ENCODE measurements at regions not wholly inside any gene's neighbourhood (a gene's known extent, or its start where the extent isn't known, plus 50 kb on each side); places are given as distances from the start of the nearest gene placed in this dataset.

DNA sequence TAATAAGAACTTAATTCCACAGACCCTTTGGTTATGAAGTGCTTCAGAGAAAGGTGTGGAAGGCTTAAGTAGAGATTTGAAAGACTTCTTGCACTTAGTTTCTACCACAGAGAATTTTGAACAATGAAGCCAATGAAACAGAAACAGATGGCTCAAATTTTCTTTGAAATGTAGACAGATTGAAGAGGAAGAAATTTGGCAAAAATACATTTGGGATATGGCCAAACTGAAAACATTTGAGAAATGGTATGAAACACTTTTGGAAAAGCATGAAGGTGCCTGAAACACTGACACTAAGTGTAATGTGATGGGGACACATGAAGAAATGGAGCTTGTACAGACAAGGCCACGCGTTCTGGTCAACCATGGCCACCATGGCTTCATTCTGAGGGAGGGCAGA, 272.4 kb upstream of the EXOC2 start:
- DNase-seq, result no peak
- H3K9me3 ChIP-seq, result no peaks in the 10 kb centered on the region
- H3K36me3 ChIP-seq (ENCODE audit: control insufficient read depth, insufficient read depth, low read length), result no peaks in the 10 kb centered on the region
- intact Hi-C loops (cut with micrococcal nuclease; ENCODE audit: unreplicated experiment), result no loop called here
- H3K4me3 Mint-ChIP-seq (ENCODE audit: unreplicated experiment), result no peak overlapping the region
- no peaks in the 10 kb centered on the region for H3K36me3 Mint-ChIP-seq (ENCODE audit: insufficient read depth, unreplicated experiment)
- ChIA-PET CTCF (no interaction called here), POLR2A (no interaction called here)
- BruUV-seq (replicated peaks), result no TSS peak
- no peak overlapping the region for H3K27ac Mint-ChIP-seq (ENCODE audit: unreplicated experiment)
- H3K4me3 ChIP-seq (ENCODE audit: low read depth, low read length), result no peak overlapping the region
- peaks cover 16% of the 10 kb centered on the region for H3K4me1 Mint-ChIP-seq (ENCODE audit: low read depth, unreplicated experiment)
- no peaks in the 10 kb centered on the region for H3K4me1 ChIP-seq
- no peaks in the 10 kb centered on the region for H3K27me3 Mint-ChIP-seq (ENCODE audit: insufficient read depth, unreplicated experiment)
- TF ChIP-seq, protein P1, sequence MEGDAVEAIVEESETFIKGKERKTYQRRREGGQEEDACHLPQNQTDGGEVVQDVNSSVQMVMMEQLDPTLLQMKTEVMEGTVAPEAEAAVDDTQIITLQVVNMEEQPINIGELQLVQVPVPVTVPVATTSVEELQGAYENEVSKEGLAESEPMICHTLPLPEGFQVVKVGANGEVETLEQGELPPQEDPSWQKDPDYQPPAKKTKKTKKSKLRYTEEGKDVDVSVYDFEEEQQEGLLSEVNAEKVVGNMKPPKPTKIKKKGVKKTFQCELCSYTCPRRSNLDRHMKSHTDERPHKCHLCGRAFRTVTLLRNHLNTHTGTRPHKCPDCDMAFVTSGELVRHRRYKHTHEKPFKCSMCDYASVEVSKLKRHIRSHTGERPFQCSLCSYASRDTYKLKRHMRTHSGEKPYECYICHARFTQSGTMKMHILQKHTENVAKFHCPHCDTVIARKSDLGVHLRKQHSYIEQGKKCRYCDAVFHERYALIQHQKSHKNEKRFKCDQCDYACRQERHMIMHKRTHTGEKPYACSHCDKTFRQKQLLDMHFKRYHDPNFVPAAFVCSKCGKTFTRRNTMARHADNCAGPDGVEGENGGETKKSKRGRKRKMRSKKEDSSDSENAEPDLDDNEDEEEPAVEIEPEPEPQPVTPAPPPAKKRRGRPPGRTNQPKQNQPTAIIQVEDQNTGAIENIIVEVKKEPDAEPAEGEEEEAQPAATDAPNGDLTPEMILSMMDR (IDR thresholded peaks at IDR 0.05; ENCODE audit: insufficient read depth in 1 of 2, low read depth in 1 of 2, low read length in 1 of 2, severe bottlenecking in 1 of 2, unreplicated experiment in 1 of 2), result no peak
- H3K27me3 ChIP-seq (replicated peaks; ENCODE audit: control insufficient read depth, insufficient read depth, low read length), result no peaks in the 10 kb centered on the region
- peaks cover 8% of the 10 kb centered on the region for H3K9me3 Mint-ChIP-seq (ENCODE audit: unreplicated experiment)

DNA sequence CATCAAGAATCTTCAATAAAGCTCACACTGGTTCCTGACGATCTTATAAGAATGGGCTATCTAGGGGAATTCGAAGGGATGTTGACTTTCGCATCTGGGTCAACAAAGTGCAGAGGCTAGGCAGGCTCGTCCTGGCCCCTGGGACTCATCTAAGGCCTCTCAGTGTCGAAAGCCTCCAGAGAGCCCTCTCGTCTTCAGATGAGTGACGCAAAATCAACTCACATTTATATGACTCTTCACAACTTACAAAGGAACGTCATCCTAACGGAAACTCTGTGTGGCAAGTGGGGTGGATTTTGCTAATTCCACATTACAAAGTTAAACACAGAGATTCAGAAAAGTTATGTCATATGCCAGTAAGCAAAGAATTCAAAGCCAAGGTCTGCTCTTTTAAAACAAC, 270.5 kb upstream of the EXOC2 start:
- Mint-ChIP-seq H3K9me3 (ENCODE audit: unreplicated experiment) (peaks cover 8% of the 10 kb centered on the region), H3K36me3 (ENCODE audit: insufficient read depth, unreplicated experiment) (no peaks in the 10 kb centered on the region), H3K27me3 (ENCODE audit: insufficient read depth, unreplicated experiment) (no peaks in the 10 kb centered on the region), H3K4me3 (ENCODE audit: unreplicated experiment) (no peak overlapping the region), H3K27ac (ENCODE audit: unreplicated experiment) (no peak overlapping the region), H3K4me1 (ENCODE audit: low read depth, unreplicated experiment) (peaks cover 16% of the 10 kb centered on the region)
- H3K9me3 ChIP-seq, result no peaks in the 10 kb centered on the region
- no peak overlapping the region for H3K4me3 ChIP-seq (ENCODE audit: low read depth, low read length)
- no peaks in the 10 kb centered on the region for H3K4me1 ChIP-seq
- CTCF ChIA-PET, result no interaction called here
- DNase-seq, result no peak
- no TSS peak for BruUV-seq (replicated peaks)
- intact Hi-C loops (cut with micrococcal nuclease; ENCODE audit: unreplicated experiment), result no loop called here
- no peaks in the 10 kb centered on the region for H3K36me3 ChIP-seq (ENCODE audit: control insufficient read depth, insufficient read depth, low read length)
- POLR2A ChIA-PET, result no interaction called here
- TF ChIP-seq, protein P1 (IDR thresholded peaks at IDR 0.05; ENCODE audit: insufficient read depth in 1 of 2, low read depth in 1 of 2, low read length in 1 of 2, severe bottlenecking in 1 of 2, unreplicated experiment in 1 of 2), result no peak
- no peaks in the 10 kb centered on the region for H3K27me3 ChIP-seq (replicated peaks; ENCODE audit: control insufficient read depth, insufficient read depth, low read length)

DNA sequence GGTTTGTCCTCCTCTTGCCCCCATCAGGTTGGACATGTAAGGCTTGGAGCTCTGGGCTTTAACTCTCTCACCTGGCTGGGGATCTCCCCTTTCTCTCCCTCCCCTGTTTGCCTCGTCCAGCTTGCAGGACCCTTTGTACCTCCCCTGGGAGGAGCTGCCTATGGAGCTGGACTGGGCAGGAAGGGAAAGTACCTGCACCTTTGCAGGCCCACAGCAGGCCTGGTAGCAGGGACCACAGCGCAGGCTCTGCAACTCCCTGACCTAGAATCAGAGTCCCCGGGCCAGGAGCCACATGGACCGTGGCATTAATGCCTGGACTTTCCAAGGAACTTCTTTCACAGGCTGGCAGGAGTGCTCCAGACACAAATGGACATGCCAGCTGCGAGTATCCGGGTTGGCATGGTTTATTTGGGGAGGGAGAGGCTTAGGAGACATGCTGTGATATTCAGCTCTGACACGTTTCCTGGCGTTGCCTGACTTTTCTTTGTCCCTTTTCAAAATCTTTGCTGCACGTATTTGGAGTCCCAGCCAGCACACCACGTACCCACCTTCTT, 268.5 kb upstream of the EXOC2 start:
- Histone ChIP-seq H3K4me3 (ENCODE audit: low read depth, low read length) (no peak overlapping the region), H3K4me1 (no peaks in the 10 kb centered on the region), H3K9me3 (no peaks in the 10 kb centered on the region), H3K36me3 (ENCODE audit: control insufficient read depth, insufficient read depth, low read length) (no peaks in the 10 kb centered on the region), H3K27me3 (replicated peaks; ENCODE audit: control insufficient read depth, insufficient read depth, low read length) (no peaks in the 10 kb centered on the region)
- ChIA-PET CTCF (no interaction called here), POLR2A (no interaction called here)
- peaks cover 8% of the 10 kb centered on the region for H3K9me3 Mint-ChIP-seq (ENCODE audit: unreplicated experiment)
- intact Hi-C loops (cut with micrococcal nuclease; ENCODE audit: unreplicated experiment), result no loop called here
- DNase-seq, result no peak
- no peak overlapping the region for H3K27ac Mint-ChIP-seq (ENCODE audit: unreplicated experiment)
- TF ChIP-seq, protein P1 (IDR thresholded peaks at IDR 0.05; ENCODE audit: insufficient read depth in 1 of 2, low read depth in 1 of 2, low read length in 1 of 2, severe bottlenecking in 1 of 2, unreplicated experiment in 1 of 2), result no peak
- no peaks in the 10 kb centered on the region for H3K36me3 Mint-ChIP-seq (ENCODE audit: insufficient read depth, unreplicated experiment)
- H3K4me1 Mint-ChIP-seq (ENCODE audit: low read depth, unreplicated experiment), result peaks cover 16% of the 10 kb centered on the region
- no TSS peak for BruUV-seq (replicated peaks)
- no peak overlapping the region for H3K4me3 Mint-ChIP-seq (ENCODE audit: unreplicated experiment)
- H3K27me3 Mint-ChIP-seq (ENCODE audit: insufficient read depth, unreplicated experiment), result no peaks in the 10 kb centered on the region
